Heart right ventricle (tissue), 16 donors: ENCODE measurements at regions not wholly inside any gene's neighbourhood (a gene's known extent, or its start where the extent isn't known, plus 50 kb on each side); places are given as distances from the start of the nearest gene placed in this dataset.

Source experiments
- ATAC-seq, 8 donors: fragments of 200-7000 bp; cut with Tn5 transposase; one replicate each; pipeline ENCODE4 v1.9.1; 2020; ENCODE audit warnings: mild to moderate bottlenecking in 8 of 8, moderate library complexity in 8 of 8, moderate number of reproducible peaks in 1 of 8
- DNase-seq, 2 donors: peaks; one replicate each; pipeline ENCODE4 v3.0.0-alpha.2; 2020
- H3K27ac ChIP-seq, 10 donors: fragments of 200-600 bp; sonication (generic) in 2 of 10; one replicate each; pipeline versions ENCODE4 v1.5.0 to v1.8.0; 2020 to 2022; ENCODE audit warnings: mild to moderate bottlenecking in 3 of 10
- H3K27me3 ChIP-seq, 7 donors: fragments of 200-600 bp; one replicate each; pipeline ENCODE4 v1.8.0; 2021 to 2022; ENCODE audit warnings: mild to moderate bottlenecking in 2 of 7
- H3K36me3 ChIP-seq, 9 donors: fragments of 200-600 bp; sonication (generic) in 1 of 9; one replicate each; pipeline versions ENCODE4 v1.5.0 to v1.8.0; 2020 to 2022; ENCODE audit warnings: mild to moderate bottlenecking in 2 of 9
- H3K4me1 ChIP-seq, 9 donors: fragments of 200-600 bp; sonication (generic) in 1 of 9; one replicate each; pipeline versions ENCODE4 v1.5.0 to v1.8.0; 2020 to 2022; ENCODE audit warnings: mild to moderate bottlenecking in 4 of 9
- H3K4me3 ChIP-seq, 10 donors: fragments of 200-600 bp; sonication (generic) in 2 of 10; one replicate each; pipeline versions ENCODE4 v1.5.0 to v1.8.0; 2020 to 2022; ENCODE audit warnings: mild to moderate bottlenecking in 7 of 10, moderate library complexity in 2 of 10
- H3K9me3 ChIP-seq, 11 donors: fragments of 200-600 bp in 10 of 11; sonication (generic) in 2 of 11; one replicate each; pipeline versions ENCODE4 v1.5.0 to v1.8.0; 2013 to 2022; ENCODE audit warnings: mild to moderate bottlenecking in 2 of 11, control low read depth in 1 of 11, moderate library complexity in 1 of 11
- CTCF ChIP-seq, 9 donors: fragments of 200-600 bp; sonication (generic) in 2 of 9; IDR thresholded peaks; one replicate each; pipeline versions ENCODE4 v1.5.0 to v1.8.0; 2021 to 2022; ENCODE audit warnings: antibody characterized with exemption in 9 of 9, mild to moderate bottlenecking in 5 of 9, moderate library complexity in 1 of 9
- WGBS, 2 donors: extraction: QIAGEN DNeasy Blood & Tissue Kit; methylation state at CpG; one replicate each; pipeline ENCODE4 v1.1.7; 2013; ENCODE audit warnings: inconsistent platforms in 1 of 2; 5-methylcytosine and 5-hydroxymethylcytosine counted together
- intact Hi-C, 10 donors: fragments of 100-400 bp; cut with DNase I; formaldehyde crosslinking; loops; one replicate each; pipeline versions ENCODE4 v1.11.1 to v1.14.2; 2022
- donor health status: Arrhythmogenic right ventricular cardiomyopathy.
- donor health status: ischemic (EF 13 %, LVEDD 7.1; RV severe dilation, severe dysfunction).
- donor health status: healthy with polysubstance abuse.
- donor health status: DM: no; HTN: yes; CAD: no.
- donor health status: DM: no; HTN: no; CAD: no.
- donor health status: ischemic (EF 25% LVEDD 6.9; RV normal size, moderate dysfunction).
- donor health status: ischemic (EF 25% LVEDD 5.7; RV mildly dilated, moderate dysfunction).
- donor health status: healthy.
- donor health status: DM: yes; HTN: yes; CAD: no.
- donor health status: Ischemic cardiomyopathy.
- donor health status: ischemic (EF 35%, LVEDD 5.7; RV mildly dilated, moderate dysfunction).
- donor health status: nonischemic (EF 11% LVEDD 7.7; RV severe dilation, severe dysfunction).
- donor health status: DM: yes; HTN: yes; CAD: no.
- donor health status: PGD.
- donor health status: ischemic (EF 29% LVEDD 5.4; RV normal size, mild dysfunction).
- donor health status: nonischemic (EF 23%, LVEDD 6.1; RV moderate dilation, normal function).

DNA sequence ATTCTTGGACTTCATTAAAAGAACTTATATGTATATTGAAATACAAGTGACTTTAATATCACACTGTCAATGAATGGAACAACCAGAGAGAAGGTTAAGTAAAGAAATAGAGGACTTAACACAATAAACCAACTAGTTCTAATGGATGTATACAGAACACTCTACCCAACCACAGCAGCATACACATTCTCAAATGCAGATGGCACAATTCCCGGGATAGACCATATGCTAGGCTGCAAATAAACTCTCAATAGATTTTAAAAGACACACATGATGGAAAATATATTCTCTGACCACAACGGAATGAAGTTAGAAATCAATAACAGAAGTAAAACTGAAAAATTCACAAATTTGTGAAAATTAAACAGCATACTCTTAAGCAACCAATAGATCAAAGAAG is 214.3 kb upstream of the LINGO1 start:
- intact Hi-C loops: no loop called here
- 82 to 83% methylated on average over 2 of the region's 2 CpGs for WGBS, 2 donors
- no peak for TF ChIP-seq CTCF (IDR thresholded peaks at IDR 0.05)
- Histone ChIP-seq H3K4me1 (no peaks in the 10 kb centered on the region), H3K27me3 (peaks cover 0 to 53% (median 28%) of the 10 kb centered on the region in 7 donors), H3K36me3 (no peaks in the 10 kb centered on the region), H3K4me3 (no peak overlapping the region), H3K27ac (no peak overlapping the region), H3K9me3 (peaks cover 0 to 23% (median 0%) of the 10 kb centered on the region in 11 donors)
- DNase-seq (no peak), ATAC-seq (no peak)

DNA sequence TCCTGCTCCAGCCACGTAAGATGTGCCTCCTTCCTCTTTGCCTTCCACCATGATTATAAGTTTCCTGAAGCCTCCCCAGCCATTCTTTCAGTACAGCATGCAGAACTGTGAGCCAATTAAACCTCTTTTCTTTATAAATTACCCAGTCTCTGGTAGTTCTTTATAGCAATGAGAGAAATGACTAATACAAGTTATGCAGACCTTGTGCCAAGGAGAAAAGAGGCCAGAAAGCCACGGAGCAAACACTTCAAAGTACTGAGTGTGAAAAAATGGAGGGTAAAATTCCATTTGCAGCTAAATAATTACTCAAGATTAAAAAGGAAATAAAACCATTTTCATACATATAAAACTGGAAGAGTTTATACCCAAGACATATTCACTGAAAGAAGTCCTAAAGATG is 213.6 kb upstream of the LINGO1 start:
- H3K4me3 ChIP-seq: no peak overlapping the region
- H3K4me1 ChIP-seq: no peaks in the 10 kb centered on the region
- TF ChIP-seq CTCF (IDR thresholded peaks at IDR 0.05): no peak
- no peak overlapping the region for H3K27ac ChIP-seq
- peaks cover 0 to 49% (median 29%) of the 10 kb centered on the region in 7 donors for H3K27me3 ChIP-seq
- DNase-seq (no peak), ATAC-seq (no peak)
- H3K9me3 ChIP-seq: peaks cover 0 to 23% (median 0%) of the 10 kb centered on the region in 11 donors
- WGBS, 2 donors: 39 to 45% methylated on average over 2 of the region's 2 CpGs
- intact Hi-C loops: no loop called here
- H3K36me3 ChIP-seq: no peaks in the 10 kb centered on the region

- DNase-seq: no peak
- ATAC-seq: no peak
- no peak for TF ChIP-seq CTCF (IDR thresholded peaks at IDR 0.05)
- Histone ChIP-seq H3K9me3 (peaks cover 0 to 14% (median 0%) of the 10 kb centered on the region in 11 donors), H3K27me3 (peaks cover 0 to 60% (median 41%) of the 10 kb centered on the region in 7 donors), H3K36me3 (no peaks in the 10 kb centered on the region), H3K27ac (no peak overlapping the region), H3K4me3 (no peak overlapping the region), H3K4me1 (no peaks in the 10 kb centered on the region)
- intact Hi-C loops: no loop called here
- WGBS, 2 donors: 89 to 92% methylated on average over 3 of the region's 3 CpGs
These were observed 212.2 kb upstream of the LINGO1 start for GRCh38 chr15:77844798-77845446.

DNA sequence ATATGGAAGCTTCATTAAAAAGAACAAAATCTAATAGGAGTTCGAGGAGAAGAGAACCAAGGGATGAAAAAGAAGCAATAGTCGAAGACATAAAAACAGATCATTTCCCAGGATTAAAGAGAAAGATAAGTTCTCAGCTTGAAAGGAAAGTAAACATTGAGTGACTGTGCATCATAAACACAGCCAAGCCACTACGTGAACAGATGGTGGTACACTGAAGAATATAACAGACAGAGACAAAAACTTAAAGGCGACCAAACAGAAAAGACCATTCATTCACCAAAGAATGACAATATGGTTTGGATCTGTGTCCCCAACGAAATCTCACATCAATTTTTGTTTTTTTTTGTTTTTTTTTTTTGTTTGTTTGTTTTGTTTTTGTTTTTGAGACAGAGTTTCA is 210.8 kb upstream of the LINGO1 start:
- no peaks in the 10 kb centered on the region for H3K36me3 ChIP-seq
- H3K9me3 ChIP-seq: peaks cover 0 to 10% (median 0%) of the 10 kb centered on the region in 11 donors
- no peak for TF ChIP-seq CTCF (IDR thresholded peaks at IDR 0.05)
- no peak overlapping the region for H3K4me3 ChIP-seq
- DNase-seq (no peak), ATAC-seq (no peak)
- H3K27me3 ChIP-seq: peaks cover 0 to 59% (median 37%) of the 10 kb centered on the region in 7 donors
- no peak overlapping the region for H3K27ac ChIP-seq
- intact Hi-C loops: no loop called here
- 66 to 79% methylated on average over 5 of the region's 5 CpGs for WGBS, 2 donors
- H3K4me1 ChIP-seq: no peaks in the 10 kb centered on the region
